NT2/D1 (cell line): ENCODE measurements at regions not wholly inside any gene's neighbourhood (a gene's known extent, or its start where the extent isn't known, plus 50 kb on each side); places are given as distances from the start of the nearest gene placed in this dataset.

Source experiments
- SUZ12 ChIP-seq: IDR thresholded peaks from 2 replicates; pipeline ENCODE4 v1.6.1; 2011; ENCODE audit not compliant: insufficient read length, insufficient read depth; ENCODE audit errors: extremely low read depth
- ZNF274 ChIP-seq: IDR thresholded peaks from 2 replicates; pipeline ENCODE4 v1.6.1; 2011; ENCODE audit warnings: mild to moderate bottlenecking, low read depth, low read length

DNA sequence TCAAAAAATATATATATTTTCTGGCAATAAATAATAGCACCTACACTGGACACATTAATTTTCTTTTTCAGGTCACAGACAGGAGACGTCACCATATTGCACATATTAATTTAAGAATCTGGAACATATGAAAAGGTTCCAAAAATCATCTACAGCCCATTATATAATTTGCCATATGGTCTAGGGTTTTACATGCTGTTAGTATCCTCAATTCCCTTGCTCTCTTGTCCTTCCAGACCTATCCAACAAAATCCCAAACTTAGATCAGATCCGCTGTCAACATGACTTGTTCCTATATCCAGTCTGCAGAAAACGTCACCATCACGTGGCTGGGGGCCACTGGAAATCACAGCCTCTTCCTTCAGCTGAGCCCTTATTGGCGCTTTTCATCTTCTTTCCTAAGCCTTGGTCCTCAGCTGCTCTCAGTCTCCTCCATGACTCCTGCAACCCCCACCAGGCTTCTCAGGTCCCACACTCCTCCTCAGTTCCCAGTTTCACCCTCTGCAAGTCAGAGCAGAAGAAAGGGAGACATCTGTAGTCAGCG lies 192.0 kb upstream of the GATB start:
- TF ChIP-seq ZNF274 (no peak), SUZ12 (no peak)
